ENCODE measurements at regions not wholly inside any gene's neighbourhood (a gene's known extent, or its start where the extent isn't known, plus 50 kb on each side); places are given as distances from the start of the nearest gene placed in this dataset.

DNA sequence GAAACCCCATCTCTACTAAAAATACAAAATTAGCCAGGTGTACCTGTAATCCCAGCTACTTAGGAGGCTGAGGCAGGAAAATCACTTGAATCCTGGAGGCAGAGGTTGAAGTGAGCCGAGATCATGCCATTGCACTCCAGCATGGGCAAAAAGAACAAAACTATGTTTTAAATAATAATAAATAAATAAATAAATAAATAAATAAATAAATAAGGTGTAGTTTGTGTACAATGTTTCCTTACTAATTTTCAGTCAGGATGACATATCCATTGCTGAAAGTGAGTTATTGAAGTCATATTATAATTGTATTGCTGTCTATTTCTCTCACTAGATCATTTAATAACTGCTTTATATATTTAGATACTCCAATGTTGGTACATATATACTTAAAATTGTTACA, 581.5 kb upstream of the DAB2 start:
- Mint-ChIP-seq H3K9me3 (peaks cover 2 to 5% of the 10 kb centered on the region in 2 donors), H3K27me3 (ENCODE audit: low read depth) (peaks cover 29% of the 10 kb centered on the region), H3K4me1 (ENCODE audit: low read depth) (no peaks in the 10 kb centered on the region), H3K4me3 (no peak overlapping the region), H3K36me3 (ENCODE audit: insufficient read depth in 2 of 2) (peaks cover 0 to 2% of the 10 kb centered on the region in 2 donors), H3K27ac (no peak overlapping the region)
- ATAC-seq (replicated peaks in 1 of 2) = no peak
- DNase-seq = no peak

DNA sequence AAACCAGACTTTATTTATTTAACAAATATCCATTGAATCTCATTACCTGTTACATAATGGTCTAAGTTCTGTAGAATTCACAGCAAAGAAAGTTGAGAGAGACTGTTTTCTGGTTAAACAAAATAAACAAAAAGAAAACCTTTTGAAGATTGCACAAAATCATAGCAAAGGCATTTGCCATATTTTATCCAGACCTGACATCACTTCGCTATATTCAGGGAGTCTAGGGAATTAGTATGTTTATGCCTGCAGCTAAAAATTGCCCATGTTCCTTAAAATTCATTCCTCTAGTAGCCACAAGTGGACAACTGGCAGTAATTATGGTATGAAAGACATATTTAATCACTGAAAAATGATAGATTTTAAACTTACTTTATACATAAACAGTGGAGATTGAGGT, 577.0 kb upstream of the DAB2 start:
- Mint-ChIP-seq H3K4me3 (no peak overlapping the region), H3K27ac (no peak overlapping the region), H3K9me3 (peaks cover 0 to 3% of the 10 kb centered on the region in 2 donors), H3K27me3 (ENCODE audit: low read depth) (peaks cover 4% of the 10 kb centered on the region), H3K4me1 (ENCODE audit: low read depth) (no peaks in the 10 kb centered on the region), H3K36me3 (ENCODE audit: insufficient read depth in 2 of 2) (no peaks in the 10 kb centered on the region)
- DNase-seq (no peak), ATAC-seq (replicated peaks in 1 of 2) (no peak)

DNA sequence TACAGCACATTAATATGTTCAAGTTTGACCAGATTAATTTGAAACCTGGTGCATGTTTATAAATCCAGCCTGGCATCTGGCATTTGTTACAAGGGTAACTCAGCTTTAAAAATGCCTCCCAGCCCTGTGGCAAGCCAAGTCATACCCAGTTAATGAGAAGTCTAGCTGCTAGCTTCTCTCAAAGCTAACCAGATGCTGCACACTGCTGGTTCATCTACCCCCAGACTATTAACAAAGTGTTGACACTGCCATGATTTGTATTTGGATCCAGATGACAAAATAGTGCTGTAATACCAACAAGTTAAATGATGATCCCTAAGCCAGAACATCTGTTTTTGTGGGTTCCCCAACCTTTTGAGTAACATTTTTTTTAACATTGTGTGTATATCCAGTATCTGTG, 573.7 kb upstream of the DAB2 start:
- ATAC-seq (replicated peaks in 1 of 2) (no peak), DNase-seq (no peak)
- Mint-ChIP-seq H3K27ac (no peak overlapping the region), H3K27me3 (ENCODE audit: low read depth) (peaks cover 5% of the 10 kb centered on the region), H3K4me3 (no peak overlapping the region), H3K9me3 (no peaks in the 10 kb centered on the region), H3K36me3 (ENCODE audit: insufficient read depth in 2 of 2) (no peaks in the 10 kb centered on the region), H3K4me1 (ENCODE audit: low read depth) (no peaks in the 10 kb centered on the region)

DNA sequence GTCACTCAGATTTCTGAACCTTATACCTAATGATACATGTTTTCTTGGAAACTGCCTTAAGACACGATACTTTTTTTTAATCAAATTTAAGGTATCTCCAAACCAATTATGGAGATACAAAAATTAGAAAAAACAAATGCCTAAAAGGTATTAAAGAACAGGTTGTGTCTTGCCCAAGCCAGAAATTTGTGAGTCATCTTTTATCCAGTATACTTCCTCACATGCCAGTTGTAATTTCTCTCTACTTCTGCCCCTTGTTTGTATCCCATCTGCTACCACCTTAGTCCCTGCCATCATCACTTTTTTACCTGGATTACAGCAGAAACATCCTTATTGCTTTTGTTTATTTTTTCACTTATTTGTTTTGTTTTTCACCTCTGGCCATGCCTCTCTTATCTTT, 571.2 kb upstream of the DAB2 start:
- no peaks in the 10 kb centered on the region for H3K9me3 Mint-ChIP-seq
- H3K27ac Mint-ChIP-seq = no peak overlapping the region
- DNase-seq (no peak), ATAC-seq (replicated peaks in 1 of 2) (no peak)
- H3K4me3 Mint-ChIP-seq = no peak overlapping the region
- peaks cover 6% of the 10 kb centered on the region for H3K4me1 Mint-ChIP-seq (ENCODE audit: low read depth)
- H3K36me3 Mint-ChIP-seq (ENCODE audit: insufficient read depth in 2 of 2) = no peaks in the 10 kb centered on the region
- H3K27me3 Mint-ChIP-seq (ENCODE audit: low read depth) = peaks cover 20% of the 10 kb centered on the region

DNA sequence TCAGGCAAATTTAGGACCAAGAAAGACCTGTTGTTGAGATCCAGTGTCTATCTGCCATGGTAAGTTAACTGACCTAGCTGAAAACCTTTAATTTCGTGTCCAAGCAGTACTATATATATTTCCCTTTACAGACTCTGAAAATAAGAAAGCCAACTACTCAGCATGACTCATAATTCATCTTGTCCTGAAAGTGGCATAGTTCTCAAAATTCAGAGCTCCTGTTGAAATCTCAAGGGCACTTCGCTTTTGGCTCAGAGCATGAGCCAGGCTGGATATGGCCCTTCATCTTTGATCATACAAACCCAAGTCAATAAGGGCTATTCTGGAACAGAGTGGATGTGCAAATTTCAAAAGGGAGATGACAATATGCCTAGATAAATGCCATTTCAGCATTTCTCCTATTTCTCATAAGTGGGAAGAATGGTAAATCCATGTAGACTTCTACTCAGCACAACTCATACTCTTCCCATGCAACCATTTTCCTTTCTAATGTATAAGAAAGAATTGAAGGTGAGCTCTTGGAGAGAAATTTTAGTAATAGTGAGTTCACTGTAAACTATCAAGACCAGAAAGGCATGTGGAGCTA, 567.9 kb upstream of the DAB2 start:
- Mint-ChIP-seq H3K4me3 (no peak overlapping the region), H3K36me3 (ENCODE audit: insufficient read depth in 2 of 2) (no peaks in the 10 kb centered on the region), H3K4me1 (ENCODE audit: low read depth) (peaks cover 6% of the 10 kb centered on the region), H3K9me3 (no peaks in the 10 kb centered on the region), H3K27me3 (ENCODE audit: low read depth) (peaks cover 32% of the 10 kb centered on the region), H3K27ac (no peak overlapping the region)
- ATAC-seq (replicated peaks in 1 of 2) = no peak
- DNase-seq = no peak

DNA sequence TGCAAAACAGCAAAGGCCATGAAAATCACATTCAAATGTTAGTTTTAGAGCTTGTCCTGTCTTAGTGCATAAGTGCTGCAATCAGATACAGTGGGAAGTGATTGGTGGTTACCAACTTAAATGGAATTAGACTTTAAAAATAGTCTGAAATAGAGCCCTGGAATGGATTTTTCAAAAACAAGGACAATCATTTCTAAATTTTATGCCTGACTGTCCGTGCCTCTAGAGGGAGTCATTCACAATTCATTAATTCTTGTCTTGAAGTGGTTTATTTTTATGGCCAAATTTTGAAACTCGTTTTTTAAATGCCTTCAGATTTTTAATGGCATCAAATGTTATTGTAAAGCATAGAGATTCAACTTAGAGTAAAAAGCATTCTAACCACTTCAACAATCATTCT, 561.8 kb upstream of the DAB2 start:
- H3K27me3 Mint-ChIP-seq (ENCODE audit: low read depth) = peaks cover 23% of the 10 kb centered on the region
- ATAC-seq (replicated peaks in 1 of 2) = no peak
- no peak overlapping the region for H3K4me3 Mint-ChIP-seq
- no peak for DNase-seq
- peaks cover 0 to 2% of the 10 kb centered on the region in 2 donors for H3K9me3 Mint-ChIP-seq
- H3K4me1 Mint-ChIP-seq (ENCODE audit: low read depth) = no peaks in the 10 kb centered on the region
- H3K36me3 Mint-ChIP-seq (ENCODE audit: insufficient read depth in 2 of 2) = no peaks in the 10 kb centered on the region
- no peak overlapping the region for H3K27ac Mint-ChIP-seq

DNA sequence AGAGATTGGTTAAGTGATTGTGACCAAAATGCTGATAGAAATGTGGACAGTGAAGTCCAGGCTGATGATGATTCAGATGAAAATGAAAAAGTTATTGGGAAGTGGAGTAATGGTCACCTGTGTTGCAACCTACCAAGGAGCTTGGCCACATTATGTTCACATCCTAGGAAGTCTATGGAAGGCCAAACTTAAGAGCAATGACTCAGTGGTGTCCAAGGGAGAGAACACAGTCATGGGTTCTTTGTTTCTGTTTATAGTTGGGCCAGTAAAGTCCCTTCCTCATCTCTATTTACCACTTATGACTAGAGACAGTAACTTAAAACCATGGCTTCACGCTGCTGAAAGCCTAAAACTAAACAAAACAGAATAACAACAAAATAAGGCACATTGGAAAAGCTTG, 555.3 kb upstream of the DAB2 start:
- no peak overlapping the region for H3K27ac Mint-ChIP-seq
- no peaks in the 10 kb centered on the region for H3K4me1 Mint-ChIP-seq (ENCODE audit: low read depth)
- H3K27me3 Mint-ChIP-seq (ENCODE audit: low read depth) = peaks cover 2% of the 10 kb centered on the region
- no peaks in the 10 kb centered on the region for H3K36me3 Mint-ChIP-seq (ENCODE audit: insufficient read depth in 2 of 2)
- ATAC-seq (replicated peaks in 1 of 2) = no peak
- DNase-seq = no peak
- H3K4me3 Mint-ChIP-seq = no peak overlapping the region
- peaks cover 2% of the 10 kb centered on the region in 2 donors for H3K9me3 Mint-ChIP-seq

DNA sequence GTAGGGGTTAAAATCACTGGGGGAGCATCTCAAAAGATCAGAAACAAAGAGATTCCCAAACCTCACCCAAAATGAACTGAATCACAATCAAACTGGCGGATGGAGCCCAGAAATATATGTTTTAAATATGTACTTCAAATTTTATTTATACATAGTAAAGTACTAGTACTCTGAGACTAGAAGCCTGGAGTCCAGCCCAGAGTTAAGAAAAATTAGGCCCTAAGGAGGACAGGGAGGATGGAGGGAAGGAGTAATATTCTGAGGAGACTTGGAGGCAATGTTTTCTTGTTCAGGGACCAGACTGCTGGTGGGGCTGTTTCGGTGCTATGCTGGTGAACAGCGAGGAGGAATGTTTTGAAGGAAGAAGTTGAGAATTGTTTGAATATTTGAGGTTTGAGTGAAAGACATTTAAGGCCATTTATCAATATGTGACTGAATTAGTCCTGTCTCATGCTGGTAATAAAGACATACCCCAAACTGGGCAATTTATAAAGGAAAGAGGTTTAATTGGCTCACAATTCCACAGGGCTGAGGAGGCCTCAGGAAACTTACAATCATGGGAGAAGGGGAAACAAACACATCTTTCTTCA, 552.4 kb upstream of the DAB2 start:
- Mint-ChIP-seq H3K36me3 (ENCODE audit: insufficient read depth in 2 of 2) (no peaks in the 10 kb centered on the region), H3K4me3 (no peak overlapping the region), H3K4me1 (ENCODE audit: low read depth) (no peaks in the 10 kb centered on the region), H3K27ac (no peak overlapping the region), H3K27me3 (ENCODE audit: low read depth) (no peaks in the 10 kb centered on the region), H3K9me3 (peaks cover 2 to 6% of the 10 kb centered on the region in 2 donors)
- no peak for DNase-seq
- ATAC-seq (replicated peaks in 1 of 2) = no peak

DNA sequence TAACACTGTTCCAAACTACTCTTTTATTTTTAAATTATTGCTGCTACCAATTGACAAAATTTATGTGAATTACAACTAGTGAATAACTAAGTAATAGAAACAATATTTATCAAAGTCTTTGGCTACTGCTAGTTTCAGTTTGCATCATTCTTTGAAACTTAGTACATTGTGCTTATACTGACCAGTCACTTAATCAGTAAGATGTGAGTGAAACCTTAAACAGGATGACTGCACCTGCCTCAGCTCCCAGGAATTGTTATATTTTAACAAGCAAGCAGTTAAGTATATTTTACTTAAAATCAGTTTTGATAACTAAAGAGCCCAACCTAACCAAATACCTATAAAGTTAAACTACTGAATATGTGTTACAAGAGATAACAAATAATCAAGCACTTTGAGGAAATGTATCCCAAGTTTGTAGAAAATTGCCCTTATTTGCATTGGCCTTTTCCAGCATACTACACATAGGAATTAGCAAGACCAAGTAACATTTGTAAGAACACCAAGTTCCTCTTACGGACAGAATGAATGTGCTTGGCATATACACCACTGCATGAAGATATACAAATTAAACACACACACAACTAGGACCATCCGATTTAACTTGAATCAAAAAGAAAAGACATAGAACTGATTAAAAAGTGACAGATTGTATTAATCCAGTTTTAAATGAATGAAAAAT, 545.5 kb upstream of the DAB2 start:
- peaks cover 6% of the 10 kb centered on the region for H3K27me3 Mint-ChIP-seq (ENCODE audit: low read depth)
- no peak overlapping the region for H3K27ac Mint-ChIP-seq
- ATAC-seq (replicated peaks in 1 of 2) (no peak), DNase-seq (no peak)
- H3K9me3 Mint-ChIP-seq = peaks cover 0 to 4% of the 10 kb centered on the region in 2 donors
- H3K36me3 Mint-ChIP-seq (ENCODE audit: insufficient read depth in 2 of 2) = no peaks in the 10 kb centered on the region
- H3K4me1 Mint-ChIP-seq (ENCODE audit: low read depth) = no peaks in the 10 kb centered on the region
- no peak overlapping the region for H3K4me3 Mint-ChIP-seq

DNA sequence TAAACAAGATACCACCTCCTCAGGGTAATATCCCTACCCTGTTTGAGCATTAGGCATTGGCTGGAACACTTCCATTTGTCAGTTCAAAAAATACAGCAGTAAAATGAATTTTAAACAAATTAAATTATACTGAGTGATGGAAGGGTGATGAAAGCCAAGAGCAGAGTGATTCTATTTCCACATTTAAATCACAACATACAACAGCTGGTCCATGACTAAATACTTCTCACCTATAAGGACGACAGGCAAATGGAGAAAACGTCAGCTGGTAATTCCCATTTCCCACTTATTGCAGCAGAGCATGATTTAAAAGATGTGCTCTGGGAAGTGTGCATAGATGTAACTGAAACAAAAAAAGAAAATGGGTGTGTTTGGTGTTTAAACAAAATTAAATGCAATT, 543.6 kb upstream of the DAB2 start:
- DNase-seq (no peak), ATAC-seq (replicated peaks in 1 of 2) (no peak)
- Mint-ChIP-seq H3K27ac (no peak overlapping the region), H3K36me3 (ENCODE audit: insufficient read depth in 2 of 2) (no peaks in the 10 kb centered on the region), H3K27me3 (ENCODE audit: low read depth) (peaks cover 6% of the 10 kb centered on the region), H3K4me3 (no peak overlapping the region), H3K4me1 (ENCODE audit: low read depth) (no peaks in the 10 kb centered on the region), H3K9me3 (peaks cover 0 to 4% of the 10 kb centered on the region in 2 donors)

DNA sequence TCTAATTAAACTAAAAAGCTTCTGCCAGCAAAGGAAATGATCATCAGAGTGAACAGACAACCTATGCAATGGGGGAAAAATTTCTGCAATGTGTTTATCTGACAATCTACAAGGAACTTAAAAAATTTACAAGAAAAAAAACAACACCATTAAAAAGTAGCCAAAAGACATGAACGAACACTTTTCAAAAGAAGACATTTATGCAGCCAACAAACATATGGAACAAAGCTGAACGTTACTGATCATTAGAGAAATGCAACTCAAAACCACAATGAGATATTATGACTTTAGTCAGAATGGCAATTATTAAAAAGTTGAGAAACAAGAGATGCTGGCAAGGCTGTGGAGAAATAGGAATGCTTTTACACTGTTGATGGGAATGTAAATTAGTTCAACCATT, 530.4 kb upstream of the DAB2 start:
- DNase-seq (no peak), ATAC-seq (replicated peaks in 1 of 2) (no peak)
- H3K27ac Mint-ChIP-seq = no peak overlapping the region
- H3K27me3 Mint-ChIP-seq (ENCODE audit: low read depth) = no peaks in the 10 kb centered on the region
- H3K9me3 Mint-ChIP-seq = peaks cover 4 to 6% of the 10 kb centered on the region in 2 donors
- H3K4me3 Mint-ChIP-seq = no peak overlapping the region
- H3K4me1 Mint-ChIP-seq (ENCODE audit: low read depth) = no peaks in the 10 kb centered on the region
- peaks cover 2 to 13% of the 10 kb centered on the region in 2 donors for H3K36me3 Mint-ChIP-seq (ENCODE audit: insufficient read depth in 2 of 2)

DNA sequence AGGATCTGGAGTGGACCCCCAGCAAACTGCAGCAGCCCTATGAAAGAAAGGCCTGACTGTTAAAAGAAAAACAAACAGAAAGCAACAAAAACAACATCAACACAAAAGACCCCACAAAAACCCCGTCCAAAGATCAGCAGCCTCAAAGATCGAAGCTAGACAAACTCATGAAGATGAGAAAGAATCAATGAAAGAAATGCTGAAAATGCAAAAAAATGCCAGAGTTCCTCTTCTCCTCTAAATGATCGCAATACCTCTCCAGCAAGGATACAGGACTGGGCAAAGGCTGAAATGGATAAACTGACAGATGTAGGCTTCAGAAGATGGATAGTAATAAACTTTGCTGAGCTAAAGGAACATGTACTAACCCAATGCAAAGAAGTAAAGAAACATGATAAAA, 526.3 kb upstream of the DAB2 start:
- H3K27me3 Mint-ChIP-seq (ENCODE audit: low read depth) = no peaks in the 10 kb centered on the region
- peaks cover 2 to 13% of the 10 kb centered on the region in 2 donors for H3K36me3 Mint-ChIP-seq (ENCODE audit: insufficient read depth in 2 of 2)
- no peak overlapping the region for H3K4me3 Mint-ChIP-seq
- ATAC-seq (replicated peaks in 1 of 2) (no peak), DNase-seq (no peak)
- peaks cover 6% of the 10 kb centered on the region for H3K4me1 Mint-ChIP-seq (ENCODE audit: low read depth)
- H3K9me3 Mint-ChIP-seq = peaks cover 4 to 6% of the 10 kb centered on the region in 2 donors
- H3K27ac Mint-ChIP-seq = no peak overlapping the region

DNA sequence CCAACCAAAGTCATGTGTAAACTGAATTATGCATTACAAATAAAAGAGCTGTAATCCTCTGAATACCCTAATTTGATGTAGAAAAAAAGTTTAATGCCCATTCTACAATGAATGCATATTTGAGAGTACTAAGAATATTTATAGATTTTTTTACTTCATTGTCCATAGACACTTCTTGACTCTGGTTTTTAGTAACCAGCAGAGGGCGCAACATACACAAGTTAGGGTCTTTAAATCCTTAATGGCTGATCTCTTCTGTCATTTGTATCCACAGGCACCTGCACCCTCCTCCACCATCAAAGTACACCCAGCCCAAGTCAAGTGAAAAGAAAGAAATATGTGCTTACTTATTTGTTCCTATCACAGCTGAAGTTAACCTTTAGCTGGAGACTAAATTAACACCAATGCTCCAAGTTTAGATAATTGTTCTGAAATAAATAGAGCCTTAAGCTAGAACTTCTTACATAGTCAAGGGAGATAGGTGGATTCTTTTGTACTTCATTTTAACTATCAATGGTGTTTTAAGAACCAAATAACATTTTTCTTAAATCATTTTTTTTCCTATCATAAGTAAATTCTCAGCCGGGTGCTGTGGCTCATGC, 524.2 kb upstream of the DAB2 start:
- ATAC-seq (replicated peaks in 1 of 2) = peak; percentile 80 to 89
- Mint-ChIP-seq H3K9me3 (peaks cover 2 to 4% of the 10 kb centered on the region in 2 donors), H3K36me3 (ENCODE audit: insufficient read depth in 2 of 2) (peaks cover 2 to 13% of the 10 kb centered on the region in 2 donors), H3K4me1 (ENCODE audit: low read depth) (peaks cover 6% of the 10 kb centered on the region), H3K27ac (peak overlapping the region; percentile 6), H3K4me3 (no peak overlapping the region), H3K27me3 (ENCODE audit: low read depth) (no peaks in the 10 kb centered on the region)
- peak; percentile 67 to 72 for DNase-seq

Measured in activated T-cell treated with anti-CD3 and anti-CD28 coated beads, Interleukin-2, amount 50 U/mL, for 72 hours (primary cell).